Panc1 (cell line): ENCODE measurements at regions not wholly inside any gene's neighbourhood (a gene's known extent, or its start where the extent isn't known, plus 50 kb on each side); places are given as distances from the start of the nearest gene placed in this dataset.

ENCODE experiments used
- ATAC-seq: fragments of 200-7000 bp; cut with Tn5 transposase; 2 replicates; pipeline ENCODE4 v1.9.1; 2020; ENCODE audit warnings: mild to moderate bottlenecking, moderate library complexity
- BruUV-seq: library from RNA; stranded (reverse); fragments of 400-500 nt; replicated peaks from 2 replicates; lab custom pipeline; 2021; lab: Mats Ljungman, UMichigan
- CTCF ChIA-PET: fragments of 300-600 bp; sonication (Branson Sonifier 250); formaldehyde crosslinking; loops from one replicate; lab custom pipeline; 2022; ENCODE audit warnings: antibody characterized with exemption; lab: Charles Lee
- POLR2A ChIA-PET: fragments of 300-600 bp; sonication (Branson Sonifier 250); formaldehyde crosslinking; loops from one replicate; lab custom pipeline; 2022; ENCODE audit warnings: antibody characterized with exemption; lab: Charles Lee
- DNase-seq: peaks from one replicate; pipeline ENCODE4 v3.0.0-alpha.2; 2010; ENCODE audit warnings: low read depth, low spot score
- H3K27ac ChIP-seq: 2 replicates; pipeline ENCODE4 v1.5.1; 2011; ENCODE audit warnings: mild to moderate bottlenecking, low read length, inconsistent platforms
- H3K27me3 ChIP-seq: fragments of 200-500 bp; sonication (Bioruptor generic); 2 replicates; pipeline ENCODE4 v1.6.0; 2014; ENCODE audit warnings: low read length, inconsistent platforms; ENCODE audit not compliant: control insufficient read depth, insufficient read depth
- H3K36me3 ChIP-seq: fragments of 200-500 bp; sonication (Bioruptor generic); 2 replicates; pipeline ENCODE4 v1.5.1; 2014; ENCODE audit warnings: inconsistent platforms, mild to moderate bottlenecking, low read length, moderate library complexity; ENCODE audit not compliant: control insufficient read depth, insufficient read depth
- H3K4me1 ChIP-seq: 2 replicates; pipeline ENCODE4 v1.5.1; 2011; ENCODE audit warnings: inconsistent platforms, mild to moderate bottlenecking, low read length, moderate library complexity; ENCODE audit not compliant: control insufficient read depth, insufficient read depth
- H3K4me3 ChIP-seq, 2 experiments: 2 replicates each; pipeline ENCODE4 v1.5.1; 2011 to 2012; ENCODE audit warnings: low read depth in 2 of 2, low read length in 2 of 2, mild to moderate bottlenecking in 2 of 2, inconsistent platforms in 1 of 2, moderate library complexity in 1 of 2
- H3K9me3 ChIP-seq: fragments of 200-500 bp; sonication (Bioruptor generic); 2 replicates; pipeline ENCODE4 v1.5.1; 2014; ENCODE audit warnings: low read depth, mild to moderate bottlenecking, inconsistent platforms, low read length, moderate library complexity; ENCODE audit not compliant: control insufficient read depth, insufficient read depth
- CTCF ChIP-seq: fragments of 450-650 bp; IDR thresholded peaks from 2 replicates; pipeline ENCODE4 v1.5.1; 2017; ENCODE audit warnings: mild to moderate bottlenecking
- POLR2AphosphoS5 ChIP-seq: IDR thresholded peaks from 2 replicates; pipeline ENCODE4 v1.6.1; 2012; ENCODE audit warnings: mild to moderate bottlenecking, low read depth, low read length, moderate library complexity
- REST ChIP-seq, 2 experiments: IDR thresholded peaks; 2 replicates each; pipeline ENCODE4 v1.6.1; 2011 to 2012; ENCODE audit warnings: low read depth in 2 of 2, control low read depth in 1 of 2, low read length in 1 of 2, mild to moderate bottlenecking in 1 of 2, moderate library complexity in 1 of 2; ENCODE audit not compliant: insufficient read depth in 1 of 2
- SIN3A ChIP-seq: IDR thresholded peaks from 2 replicates; pipeline ENCODE4 v1.6.1; 2012; ENCODE audit warnings: low read depth, mild to moderate bottlenecking, low read length, moderate library complexity, borderline replicate concordance; ENCODE audit not compliant: insufficient read depth
- TCF7L2 ChIP-seq: IDR thresholded peaks from 2 replicates; pipeline ENCODE4 v1.6.1; 2011; ENCODE audit warnings: mild to moderate bottlenecking, low read depth, low read length, inconsistent platforms
- in situ Hi-C: cut with HindIII; loops from 2 replicates; pipeline ENCODE4 v1.10.0; 2016; ENCODE audit warnings: low sequenced_read_pairs, low pct_unique_long_range_greater_than_20kb
- intact Hi-C: fragments of 100-400 bp; cut with micrococcal nuclease; formaldehyde crosslinking; loops from one replicate; pipeline ENCODE4 v1.10.0; 2022; ENCODE audit not compliant: unreplicated experiment

GRCh38 chr6:12544821-12545565 lies 171.6 kb upstream of the PHACTR1 start:
- H3K27ac ChIP-seq: no peak overlapping the region; the same call in 1 of the 2 replicates

More at GRCh38 chr6:12544821-12545565, 171.6 kb upstream of the PHACTR1 start:
- ATAC-seq (no peak), DNase-seq (no peak)
- no peak overlapping the region for H3K4me3 ChIP-seq
- H3K9me3 ChIP-seq: no peaks in the 10 kb centered on the region
- no peaks in the 10 kb centered on the region for H3K27me3 ChIP-seq
- no peaks in the 10 kb centered on the region for H3K4me1 ChIP-seq
- in situ Hi-C loops (no loop called here), intact Hi-C loops (no loop called here)
- no TSS peak for BruUV-seq
- no peaks in the 10 kb centered on the region for H3K36me3 ChIP-seq
- TF ChIP-seq REST (IDR thresholded peaks at IDR 0.05; ENCODE audit: insufficient read depth in 1 of 2, low read depth in 2 of 2, low read length in 1 of 2) (no peak), TCF7L2 (no peak), SIN3A (no peak), POLR2AphosphoS5 (no peak), CTCF (no peak)
- ChIA-PET CTCF (no interaction called here), POLR2A (no interaction called here)
